Hepatic stellate cell (primary cell): ENCODE measurements at regions not wholly inside any gene's neighbourhood (a gene's known extent, or its start where the extent isn't known, plus 50 kb on each side); places are given as distances from the start of the nearest gene placed in this dataset.
"Not testable (repeated sequence)": the region's sequence is repeated elsewhere in the genome, so short reads cannot be mapped to it uniquely, and the experiment has no call there.

ENCODE experiments used
- DNase-seq: peaks from one replicate; pipeline ENCODE4 v3.0.0; 2011; ENCODE audit warnings: low spot score

GRCh38 chr10:128579280-128579865 lies 453.1 kb upstream of the MKI67 start:
- DNase-seq: no peak

GRCh38 chr10:128579901-128580300 lies 453.7 kb upstream of the MKI67 start:
- DNase-seq: no peak

- not testable (repeated sequence) for DNase-seq
Measured at GRCh38 chr10:128583125-128583524, 456.9 kb upstream of the MKI67 start.

GRCh38 chr10:128586599-128586998 lies 460.4 kb upstream of the MKI67 start:
- not testable (repeated sequence) for DNase-seq

GRCh38 chr10:128587689-128588088 lies 461.5 kb upstream of the MKI67 start:
- DNase-seq: no peak

- DNase-seq: no peak
Measured at GRCh38 chr10:128588402-128588801, 462.2 kb upstream of the MKI67 start.

- no peak for DNase-seq
Measured at GRCh38 chr10:128594688-128595087, 468.5 kb upstream of the MKI67 start.

- DNase-seq: no peak
Measured at GRCh38 chr10:128596906-128597305, 470.7 kb upstream of the MKI67 start.

GRCh38 chr10:128599030-128599429 lies 472.8 kb upstream of the MKI67 start:
- no peak for DNase-seq

GRCh38 chr10:128599538-128599937 lies 473.3 kb upstream of the MKI67 start:
- no peak for DNase-seq

- no peak for DNase-seq
Measured at GRCh38 chr10:128602183-128602582, 476.0 kb upstream of the MKI67 start.

- DNase-seq: no peak
Measured at GRCh38 chr10:128604025-128604424, 477.8 kb upstream of the MKI67 start.

- DNase-seq: no peak
Measured at GRCh38 chr10:128605180-128605579, 479.0 kb upstream of the MKI67 start.

GRCh38 chr10:128606055-128606454 lies 479.8 kb upstream of the MKI67 start:
- no peak for DNase-seq

GRCh38 chr10:128608791-128609190 lies 482.6 kb upstream of the MKI67 start:
- no peak for DNase-seq

GRCh38 chr10:128609460-128609859 lies 483.2 kb upstream of the MKI67 start:
- DNase-seq: no peak

- no peak for DNase-seq
Measured at GRCh38 chr10:128610113-128610512, 483.9 kb upstream of the MKI67 start.

- DNase-seq: no peak
Measured at GRCh38 chr10:128612195-128612594, 486.0 kb upstream of the MKI67 start.

- DNase-seq: no peak
Measured at GRCh38 chr10:128612631-128613030, 486.4 kb upstream of the MKI67 start.

- no peak for DNase-seq
Measured at GRCh38 chr10:128614016-128614605, 487.9 kb upstream of the MKI67 start.

- no peak for DNase-seq
Measured at GRCh38 chr10:128614802-128615553, 488.8 kb upstream of the MKI67 start.

GRCh38 chr10:128617532-128617931 lies 491.3 kb upstream of the MKI67 start:
- DNase-seq: no peak

- DNase-seq: no peak
Measured at GRCh38 chr10:128622706-128623105, 496.5 kb upstream of the MKI67 start.

GRCh38 chr10:128623776-128624175 lies 497.6 kb upstream of the MKI67 start:
- no peak for DNase-seq
